ENCODE measurements at regions not wholly inside any gene's neighbourhood (a gene's known extent, or its start where the extent isn't known, plus 50 kb on each side); places are given as distances from the start of the nearest gene placed in this dataset.
"Not testable (repeated sequence)": the region's sequence is repeated elsewhere in the genome, so short reads cannot be mapped to it uniquely, and the experiment has no call there.

GRCh38 chr15:22259881-22260421, 179.6 kb downstream of the OR4M2 start:
- DNase-seq (ENCODE audit: low spot score) = no peak

DNA sequence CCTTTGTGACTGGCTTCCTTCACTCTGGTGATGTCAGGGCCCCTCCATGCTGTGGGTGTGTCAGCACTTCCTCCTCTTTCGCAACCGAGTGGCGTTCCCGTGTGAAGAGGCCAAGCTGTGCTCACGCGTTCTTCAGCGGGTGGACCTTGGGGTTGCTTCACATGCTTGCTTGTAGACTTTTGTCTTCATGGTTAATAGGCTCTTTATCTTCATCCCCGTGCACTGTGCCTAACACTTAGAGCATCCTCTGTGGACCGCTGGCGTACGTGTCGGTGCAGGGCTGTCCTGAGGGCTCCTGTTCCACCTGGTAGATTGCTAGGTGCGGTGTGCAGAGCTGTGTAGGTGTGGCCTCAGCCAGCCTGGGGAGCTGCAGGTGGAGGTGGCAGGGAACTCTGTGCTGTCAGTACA, 182.3 kb downstream of the OR4M2 start:
- no peak for DNase-seq (ENCODE audit: low spot score)

- no peak for DNase-seq (ENCODE audit: low spot score)
Measured at GRCh38 chr15:22263738-22264137, 183.4 kb downstream of the OR4M2 start.

DNA sequence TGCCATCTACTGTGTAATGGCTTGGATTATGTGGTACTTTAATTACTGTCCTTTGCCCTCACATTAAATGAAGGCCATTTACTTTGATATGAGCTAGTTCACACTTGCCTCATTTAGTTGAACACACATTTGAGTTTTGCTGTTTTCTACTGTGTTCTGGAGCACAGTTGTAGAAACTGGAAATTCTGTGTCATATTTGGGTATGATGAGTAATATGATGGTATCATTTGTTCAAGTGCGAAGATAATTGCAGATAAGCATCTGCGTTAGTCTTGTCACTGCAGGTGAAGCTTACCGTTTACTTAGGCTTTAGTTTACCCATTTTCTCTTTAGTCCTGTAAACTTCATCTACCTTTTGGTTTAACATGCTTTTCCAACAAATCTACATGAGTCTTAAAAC, 183.9 kb downstream of the OR4M2 start:
- DNase-seq (ENCODE audit: low spot score) = not testable (repeated sequence)

- no peak for DNase-seq (ENCODE audit: low spot score)
Measured at GRCh38 chr15:22265056-22265945, 185.0 kb downstream of the OR4M2 start.

- no peak for DNase-seq (ENCODE audit: low spot score)
Measured at GRCh38 chr15:22265970-22266369, 185.6 kb downstream of the OR4M2 start.

DNA sequence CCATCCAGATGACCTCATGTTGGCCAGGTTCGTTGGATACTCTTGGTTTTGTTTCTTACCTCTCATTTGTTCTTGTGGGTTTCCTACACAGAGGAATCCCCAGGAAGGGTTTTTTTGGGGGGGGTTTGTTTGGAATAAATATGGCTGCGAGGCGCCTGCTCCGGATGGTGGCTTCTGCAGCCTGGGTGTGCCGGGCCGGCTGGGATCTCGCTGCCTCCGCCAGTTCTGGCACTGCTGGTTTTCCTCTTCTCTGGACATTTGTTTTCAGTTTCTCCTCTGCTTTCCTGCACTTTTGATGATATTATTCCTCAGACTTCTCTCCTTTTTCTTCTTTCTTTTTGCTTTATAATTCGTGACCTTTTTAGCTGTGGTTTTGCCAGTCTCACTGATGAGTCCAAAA, 187.4 kb downstream of the OR4M2 start:
- no peak for DNase-seq (ENCODE audit: low spot score)

GRCh38 chr15:22268201-22268600, 187.9 kb downstream of the OR4M2 start:
- not testable (repeated sequence) for DNase-seq (ENCODE audit: low spot score)

- DNase-seq (ENCODE audit: low spot score) = not testable (repeated sequence)
Measured at GRCh38 chr15:22268654-22269053, 188.3 kb downstream of the OR4M2 start.

GRCh38 chr15:22272286-22273160, 186.2 kb upstream of the GOLGA6L22 start:
- not testable (repeated sequence) for DNase-seq (ENCODE audit: low spot score)

DNA sequence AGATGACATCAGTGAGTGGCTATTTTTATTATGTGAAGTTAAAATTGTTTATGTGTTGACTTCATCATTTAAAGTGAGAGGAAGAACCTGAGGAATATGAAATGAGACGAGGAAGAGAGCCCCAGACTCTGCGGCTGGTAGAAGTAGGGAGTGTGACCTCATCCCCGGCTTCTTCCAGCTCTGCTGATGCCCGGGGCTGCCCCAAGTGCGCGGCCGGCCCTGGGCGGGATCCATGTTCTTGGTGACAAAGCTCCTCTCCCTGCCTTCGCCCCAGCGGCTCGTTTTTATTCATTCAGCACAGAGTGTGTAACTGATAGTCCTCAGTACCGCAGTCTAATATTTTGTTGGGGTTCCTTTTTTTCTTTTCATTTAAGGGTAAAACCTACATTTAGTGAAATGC, 185.5 kb upstream of the GOLGA6L22 start:
- DNase-seq (ENCODE audit: low spot score) = not testable (repeated sequence)

- not testable (repeated sequence) for DNase-seq (ENCODE audit: low spot score)
Measured at GRCh38 chr15:22274376-22274775, 184.3 kb upstream of the GOLGA6L22 start.

DNA sequence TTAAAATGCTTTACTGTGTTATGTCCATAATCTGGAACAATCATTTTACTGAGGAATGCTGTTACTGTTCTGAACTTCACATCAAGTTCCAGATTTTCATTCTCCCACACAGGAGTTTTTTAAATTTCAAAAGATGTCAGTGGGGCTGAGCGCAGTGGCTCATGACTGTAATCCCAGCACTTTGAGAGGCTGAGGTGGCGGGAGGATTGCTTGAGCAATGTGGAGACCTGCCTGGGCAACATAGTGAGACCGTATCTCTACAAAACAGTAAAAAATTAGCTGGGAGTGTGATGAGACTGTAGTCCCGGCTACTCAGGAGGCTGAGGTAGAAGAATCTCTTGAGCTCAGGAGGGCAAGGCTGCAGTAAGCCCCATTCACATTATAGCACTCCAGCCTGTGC, 177.9 kb upstream of the GOLGA6L22 start:
- DNase-seq (ENCODE audit: low spot score) = not testable (repeated sequence)

- peak; percentile 77 for DNase-seq (ENCODE audit: low spot score)
Measured at GRCh38 chr15:22282794-22283533, 175.7 kb upstream of the GOLGA6L22 start.

- not testable (repeated sequence) for DNase-seq (ENCODE audit: low spot score)
Measured at GRCh38 chr15:22284795-22285420, 173.8 kb upstream of the GOLGA6L22 start.

GRCh38 chr15:22291054-22291453, 167.6 kb upstream of the GOLGA6L22 start:
- DNase-seq (ENCODE audit: low spot score) = not testable (repeated sequence)

DNA sequence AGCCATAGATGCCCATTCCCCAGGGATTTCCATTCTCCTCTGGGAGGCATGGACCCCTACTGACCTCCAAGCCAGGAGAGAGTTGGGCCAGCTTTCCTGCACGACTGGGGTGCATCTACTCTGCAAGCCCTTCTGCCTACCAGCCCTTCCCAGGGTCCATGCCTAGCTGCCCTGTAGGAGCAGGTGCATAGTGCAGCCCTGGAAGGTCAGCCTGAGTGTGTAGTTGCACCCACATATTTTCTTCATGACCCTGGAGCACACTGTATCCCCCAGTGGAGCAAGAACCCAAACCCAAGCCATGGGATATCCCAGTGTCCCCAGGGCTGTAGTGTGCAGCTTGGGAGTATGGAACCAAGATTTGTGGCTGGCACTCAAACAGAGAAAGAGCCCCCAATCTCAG, 155.6 kb upstream of the GOLGA6L22 start:
- DNase-seq (ENCODE audit: low spot score) = not testable (repeated sequence)
